CD4-positive, CD25-positive, alpha-beta regulatory T cell (primary cell): ENCODE measurements at regions not wholly inside any gene's neighbourhood (a gene's known extent, or its start where the extent isn't known, plus 50 kb on each side); places are given as distances from the start of the nearest gene placed in this dataset.

Source experiments
- ATAC-seq, 2 donors: fragments of 150-1000 bp; cut with Tn5 transposase; one replicate each; pipeline ENCODE4 v1.10.0; 2021; ENCODE audit warnings: low read depth in 2 of 2, moderate number of reproducible peaks in 2 of 2, moderate library complexity in 1 of 2
- DNase-seq, 3 donors: peaks; one replicate each; pipeline versions ENCODE4 v3.0.0 to v3.0.0-alpha.2; 2012 to 2022; ENCODE audit warnings: mixed read lengths in 1 of 3
- H3K27ac ChIP-seq: one replicate; pipeline ENCODE4 v1.7.0; 2013; ENCODE audit warnings: mild to moderate bottlenecking, low read length; ENCODE audit not compliant: insufficient read depth, poor library complexity, severe bottlenecking
- H3K27me3 ChIP-seq: one replicate; pipeline ENCODE4 v1.7.0; 2013; ENCODE audit warnings: low read length; ENCODE audit not compliant: control insufficient read depth, insufficient read depth
- H3K36me3 ChIP-seq: one replicate; pipeline ENCODE4 v1.7.0; 2013; ENCODE audit warnings: mild to moderate bottlenecking, low read length, moderate library complexity; ENCODE audit not compliant: control insufficient read depth, insufficient read depth
- H3K4me1 ChIP-seq: 2 replicates; pipeline ENCODE4 v1.7.0; 2013; ENCODE audit warnings: mild to moderate bottlenecking, low read length; ENCODE audit not compliant: insufficient read depth, control insufficient read depth, poor library complexity, severe bottlenecking
- H3K4me3 ChIP-seq: one replicate; pipeline ENCODE4 v1.7.0; 2013; ENCODE audit warnings: low read depth, mild to moderate bottlenecking, low read length, moderate library complexity
- H3K9me3 ChIP-seq, 2 experiments: 1 replicate in 1 of 2; 2 replicates in 1 of 2; pipeline ENCODE4 v1.7.0; 2013; ENCODE audit warnings: low read length in 2 of 2, mild to moderate bottlenecking in 1 of 2, moderate library complexity in 1 of 2; ENCODE audit not compliant: control insufficient read depth in 2 of 2
- H3K27ac Mint-ChIP-seq, 3 donors: one replicate each; pipeline ENCODE4 v1.8.0; 2020 to 2022; ENCODE audit warnings: mild to moderate bottlenecking in 3 of 3, mixed read lengths in 3 of 3, moderate library complexity in 2 of 3
- H3K27me3 Mint-ChIP-seq: one replicate; pipeline ENCODE4 v1.8.0; 2022; ENCODE audit warnings: mild to moderate bottlenecking, mixed read lengths
- H3K36me3 Mint-ChIP-seq: one replicate; pipeline ENCODE4 v1.8.0; 2020; ENCODE audit warnings: mixed read lengths
- H3K4me1 Mint-ChIP-seq, 4 donors: one replicate each; pipeline ENCODE4 v1.8.0; 2020 to 2022; ENCODE audit warnings: mixed read lengths in 4 of 4, mild to moderate bottlenecking in 1 of 4
- H3K4me3 Mint-ChIP-seq, 4 donors: one replicate each; pipeline ENCODE4 v1.8.0; 2020 to 2022; ENCODE audit warnings: mild to moderate bottlenecking in 4 of 4, mixed read lengths in 4 of 4, moderate library complexity in 3 of 4
- H3K9me3 Mint-ChIP-seq, 7 donors: one replicate each; pipeline ENCODE4 v1.8.0; 2020 to 2022; ENCODE audit warnings: mixed read lengths in 7 of 7, mild to moderate bottlenecking in 3 of 7, moderate library complexity in 2 of 7

GRCh38 chr7:51980313-51980712 lies 663.7 kb upstream of the COBL start:
- H3K9me3 ChIP-seq, result no peaks in the 10 kb centered on the region
- Mint-ChIP-seq H3K4me3 (no peak overlapping the region), H3K36me3 (no peaks in the 10 kb centered on the region), H3K9me3 (peaks cover 0 to 8% (median 5%) of the 10 kb centered on the region in 7 donors), H3K27ac (no peak overlapping the region), H3K27me3 (no peaks in the 10 kb centered on the region), H3K4me1 (no peaks in the 10 kb centered on the region)
- DNase-seq (no peak), ATAC-seq (no peak)
- H3K27me3 ChIP-seq, result no peaks in the 10 kb centered on the region
- no peak overlapping the region for H3K27ac ChIP-seq
- H3K4me3 ChIP-seq, result no peak overlapping the region
- H3K36me3 ChIP-seq, result no peaks in the 10 kb centered on the region
- H3K4me1 ChIP-seq, result no peaks in the 10 kb centered on the region

DNA sequence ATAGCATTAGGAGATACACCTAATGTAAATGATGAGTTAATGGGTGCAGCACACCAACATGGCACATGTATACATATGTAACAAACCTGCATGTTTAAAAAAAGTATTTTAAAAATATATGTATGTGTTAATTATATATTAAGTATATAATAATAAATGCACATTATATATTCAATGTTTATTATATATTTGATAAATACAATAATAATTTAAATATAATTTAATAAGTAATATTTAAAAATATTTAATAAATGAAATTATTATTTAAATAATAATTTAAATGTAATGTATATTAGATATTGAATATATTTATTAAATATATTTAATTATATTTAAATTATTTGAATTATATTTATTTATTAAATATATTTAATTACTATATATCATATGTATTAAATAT lies 661.3 kb upstream of the COBL start:
- Histone ChIP-seq H3K27me3 (no peaks in the 10 kb centered on the region), H3K4me1 (no peaks in the 10 kb centered on the region), H3K9me3 (no peaks in the 10 kb centered on the region), H3K4me3 (no peak overlapping the region), H3K36me3 (no peaks in the 10 kb centered on the region), H3K27ac (no peak overlapping the region)
- ATAC-seq (no peak), DNase-seq (no peak)
- Mint-ChIP-seq H3K36me3 (no peaks in the 10 kb centered on the region), H3K27me3 (no peaks in the 10 kb centered on the region), H3K4me1 (no peaks in the 10 kb centered on the region), H3K27ac (no peak overlapping the region), H3K9me3 (peaks cover 0 to 11% (median 2%) of the 10 kb centered on the region in 7 donors), H3K4me3 (no peak overlapping the region)

DNA sequence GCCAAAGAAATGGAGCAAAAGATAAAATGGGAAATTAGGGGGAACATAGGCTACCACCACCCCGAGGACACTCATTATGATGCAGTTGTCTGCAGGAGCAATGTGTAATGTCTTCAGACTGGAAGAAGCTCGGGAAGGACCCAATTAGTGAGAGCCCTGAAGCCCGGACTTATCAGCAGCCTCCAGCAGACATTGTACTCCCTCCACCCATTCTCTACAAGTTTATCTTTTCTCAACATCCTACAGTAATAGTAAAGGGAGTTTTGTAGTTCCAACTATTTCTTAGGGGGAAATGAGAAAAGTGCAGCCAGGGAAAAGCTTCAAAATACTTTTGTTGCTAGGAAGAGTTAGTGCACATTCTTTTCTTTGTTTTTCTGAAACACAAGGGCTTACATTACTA lies 657.3 kb upstream of the COBL start:
- no peaks in the 10 kb centered on the region for H3K36me3 ChIP-seq
- H3K9me3 ChIP-seq, result no peaks in the 10 kb centered on the region
- H3K27ac ChIP-seq, result no peak overlapping the region
- Mint-ChIP-seq H3K27me3 (no peaks in the 10 kb centered on the region), H3K27ac (no peak overlapping the region), H3K4me3 (no peak overlapping the region), H3K4me1 (no peaks in the 10 kb centered on the region), H3K36me3 (no peaks in the 10 kb centered on the region), H3K9me3 (peaks cover 0 to 13% (median 6%) of the 10 kb centered on the region in 7 donors)
- ATAC-seq, result no peak
- H3K4me1 ChIP-seq, result no peaks in the 10 kb centered on the region
- DNase-seq, result no peak
- no peaks in the 10 kb centered on the region for H3K27me3 ChIP-seq
- H3K4me3 ChIP-seq, result no peak overlapping the region

GRCh38 chr7:51973071-51973470 lies 656.5 kb upstream of the COBL start:
- DNase-seq, result no peak

GRCh38 chr7:51970961-51971665 lies 654.5 kb upstream of the COBL start:
- Histone ChIP-seq H3K27me3 (no peaks in the 10 kb centered on the region), H3K36me3 (no peaks in the 10 kb centered on the region), H3K4me3 (no peak overlapping the region), H3K9me3 (no peaks in the 10 kb centered on the region), H3K4me1 (no peaks in the 10 kb centered on the region), H3K27ac (no peak overlapping the region)
- no peak overlapping the region for H3K4me3 Mint-ChIP-seq
- DNase-seq (no peak), ATAC-seq (no peak)
- peaks cover 0 to 18% (median 5%) of the 10 kb centered on the region in 7 donors for H3K9me3 Mint-ChIP-seq
- H3K27me3 Mint-ChIP-seq, result no peaks in the 10 kb centered on the region
- H3K27ac Mint-ChIP-seq, result no peak overlapping the region
- H3K36me3 Mint-ChIP-seq, result no peaks in the 10 kb centered on the region
- H3K4me1 Mint-ChIP-seq, result no peaks in the 10 kb centered on the region

More at GRCh38 chr7:51973071-51973470, 656.5 kb upstream of the COBL start:
- H3K4me1 Mint-ChIP-seq, result no peaks in the 10 kb centered on the region
- H3K4me3 Mint-ChIP-seq, result no peak overlapping the region
- Histone ChIP-seq H3K4me1 (no peaks in the 10 kb centered on the region), H3K4me3 (no peak overlapping the region), H3K9me3 (no peaks in the 10 kb centered on the region), H3K36me3 (no peaks in the 10 kb centered on the region), H3K27me3 (no peaks in the 10 kb centered on the region), H3K27ac (no peak overlapping the region)
- H3K36me3 Mint-ChIP-seq, result no peaks in the 10 kb centered on the region
- no peak for ATAC-seq
- H3K27ac Mint-ChIP-seq, result no peak overlapping the region
- H3K27me3 Mint-ChIP-seq, result no peaks in the 10 kb centered on the region
- H3K9me3 Mint-ChIP-seq, result peaks cover 0 to 11% (median 6%) of the 10 kb centered on the region in 7 donors

GRCh38 chr7:51968461-51968860 lies 651.9 kb upstream of the COBL start:
- no peak overlapping the region for H3K27ac Mint-ChIP-seq
- Histone ChIP-seq H3K4me1 (no peaks in the 10 kb centered on the region), H3K27me3 (no peaks in the 10 kb centered on the region), H3K36me3 (no peaks in the 10 kb centered on the region), H3K9me3 (no peaks in the 10 kb centered on the region), H3K27ac (no peak overlapping the region), H3K4me3 (no peak overlapping the region)
- peaks cover 0 to 16% (median 5%) of the 10 kb centered on the region in 7 donors for H3K9me3 Mint-ChIP-seq
- H3K27me3 Mint-ChIP-seq, result no peaks in the 10 kb centered on the region
- H3K4me1 Mint-ChIP-seq, result no peaks in the 10 kb centered on the region
- no peak overlapping the region for H3K4me3 Mint-ChIP-seq
- ATAC-seq (no peak), DNase-seq (no peak)
- H3K36me3 Mint-ChIP-seq, result no peaks in the 10 kb centered on the region

- Mint-ChIP-seq H3K27ac (no peak overlapping the region), H3K4me1 (no peaks in the 10 kb centered on the region), H3K36me3 (no peaks in the 10 kb centered on the region), H3K9me3 (peaks cover 0 to 18% (median 5%) of the 10 kb centered on the region in 7 donors), H3K4me3 (no peak overlapping the region), H3K27me3 (no peaks in the 10 kb centered on the region)
- Histone ChIP-seq H3K27me3 (no peaks in the 10 kb centered on the region), H3K9me3 (no peaks in the 10 kb centered on the region), H3K27ac (no peak overlapping the region), H3K4me1 (no peaks in the 10 kb centered on the region), H3K4me3 (no peak overlapping the region), H3K36me3 (no peaks in the 10 kb centered on the region)
- no peak for ATAC-seq
- DNase-seq, result no peak
These were observed 648.8 kb upstream of the COBL start for GRCh38 chr7:51965454-51965853.

DNA sequence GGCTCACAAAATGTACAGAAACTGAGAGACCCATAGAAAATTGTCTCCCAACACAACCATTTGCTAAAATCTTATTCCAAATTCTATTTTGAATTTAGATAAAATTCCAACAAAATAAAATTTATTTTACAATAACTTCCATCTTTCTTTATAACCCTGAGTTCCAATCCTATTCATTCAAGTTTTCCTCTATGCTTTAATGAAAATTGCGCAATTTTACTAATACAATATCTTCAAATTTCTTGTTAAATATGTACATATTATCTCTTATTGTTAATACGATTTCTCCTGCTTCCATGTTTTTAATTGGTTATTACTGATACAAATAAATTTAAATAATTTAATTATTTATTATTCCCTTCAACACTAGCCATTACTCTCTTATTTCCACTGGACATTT lies 645.2 kb upstream of the COBL start:
- Mint-ChIP-seq H3K4me1 (peaks cover 0 to 7% (median 0%) of the 10 kb centered on the region in 4 donors), H3K36me3 (no peaks in the 10 kb centered on the region), H3K9me3 (peaks cover 1 to 27% (median 5%) of the 10 kb centered on the region in 7 donors), H3K27me3 (no peaks in the 10 kb centered on the region), H3K27ac (no peak overlapping the region), H3K4me3 (no peak overlapping the region)
- Histone ChIP-seq H3K36me3 (no peaks in the 10 kb centered on the region), H3K4me3 (no peak overlapping the region), H3K4me1 (no peaks in the 10 kb centered on the region), H3K27ac (no peak overlapping the region), H3K27me3 (no peaks in the 10 kb centered on the region), H3K9me3 (peaks cover 0 to 4% of the 10 kb centered on the region in 2 experiments)
- no peak for DNase-seq
- no peak for ATAC-seq
